ENCODE measurements at regions not wholly inside any gene's neighbourhood (a gene's known extent, or its start where the extent isn't known, plus 50 kb on each side); places are given as distances from the start of the nearest gene placed in this dataset.
A peak's percentile ranks its signal among the peaks of the same experiment; 100 is the strongest.
"Not testable (repeated sequence)": the region's sequence is repeated elsewhere in the genome, so short reads cannot be mapped to it uniquely, and the experiment has no call there.

DNA sequence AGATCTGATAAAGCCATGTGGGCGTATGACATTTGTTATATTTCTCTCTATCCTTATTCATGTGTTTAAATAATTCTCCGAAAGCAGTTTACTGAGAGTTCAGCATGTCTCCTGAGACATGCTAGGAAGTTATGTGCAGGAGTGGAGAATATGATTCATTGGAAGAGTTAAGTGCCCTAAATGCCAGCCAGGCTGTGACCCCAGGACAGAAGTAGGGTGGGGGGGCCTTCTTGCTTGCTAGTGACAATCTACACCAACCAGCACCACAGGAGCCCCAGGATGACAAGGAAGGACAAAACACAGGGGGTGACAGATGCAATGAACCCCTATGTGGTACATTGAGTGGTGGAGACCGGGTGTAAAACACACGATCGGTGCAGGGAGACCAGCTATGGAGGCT, 79.5 kb upstream of the PLGLB2 start:
- ATAC-seq: peak; percentile 67

GRCh38 chr2:87669633-87670231, 78.2 kb upstream of the PLGLB2 start:
- not testable (repeated sequence) for DNase-seq, ATAC-seq

More for the DNA sequence above, 79.5 kb upstream of the PLGLB2 start:
- not testable (repeated sequence) for DNase-seq

DNA sequence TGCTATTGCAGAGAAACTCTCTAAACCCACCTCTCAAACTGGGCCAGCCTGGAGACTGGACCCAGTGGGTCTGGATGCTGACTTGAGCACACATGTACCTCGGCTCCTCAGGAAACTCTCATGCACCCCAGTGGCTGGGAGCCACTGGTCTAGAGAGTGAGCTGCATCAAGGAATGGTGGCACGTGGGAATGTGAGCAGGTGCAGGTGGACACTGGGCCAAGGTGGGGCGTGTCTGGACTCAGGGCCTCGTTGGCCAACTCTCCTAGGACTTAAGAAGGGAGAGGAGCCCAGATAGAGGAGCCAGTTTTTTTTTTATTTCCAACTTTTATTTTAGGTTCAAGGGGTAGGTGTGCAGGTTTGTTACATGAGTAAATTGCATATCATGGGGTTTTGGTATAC, 75.5 kb upstream of the PLGLB2 start:
- not testable (repeated sequence) for ATAC-seq, DNase-seq

DNA sequence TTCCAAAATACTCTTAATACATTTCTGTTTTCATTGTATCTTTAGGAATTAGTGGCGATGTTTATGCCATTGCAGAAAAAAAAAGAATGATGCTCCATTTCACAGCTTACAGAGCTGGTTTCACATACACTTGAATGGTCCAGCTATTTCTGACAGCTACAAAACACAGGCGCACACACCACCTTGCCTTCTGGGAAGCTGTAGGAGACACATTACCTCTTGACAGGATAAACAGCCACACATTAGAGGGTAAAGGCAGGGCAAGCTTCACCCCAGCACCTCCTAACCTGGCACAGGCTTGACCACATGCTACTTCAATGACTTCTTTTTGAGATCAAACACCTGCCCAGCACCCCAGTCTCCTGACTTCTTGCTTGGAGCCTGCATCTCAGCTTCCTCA, 73.2 kb upstream of the PLGLB2 start:
- DNase-seq, ATAC-seq: not testable (repeated sequence)

DNA sequence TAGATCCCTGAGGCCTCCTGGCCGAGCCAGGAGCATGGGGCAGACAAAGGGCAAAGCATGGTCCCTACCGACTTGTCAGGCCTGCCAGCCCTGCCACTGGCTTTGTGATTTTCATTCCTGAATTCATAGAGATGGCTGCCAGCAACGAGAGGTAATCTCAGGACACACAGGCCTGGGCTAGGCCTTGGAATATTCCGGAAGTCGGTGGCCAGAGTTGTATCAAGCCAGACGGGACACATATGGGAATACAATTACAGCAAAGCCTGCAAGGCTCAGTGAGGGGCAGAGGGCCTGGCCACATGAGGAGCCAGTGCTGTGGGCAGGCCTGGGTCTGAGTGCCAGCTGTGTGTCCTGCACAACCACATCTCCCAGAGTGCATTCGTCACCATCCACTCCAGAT, 72.4 kb upstream of the PLGLB2 start:
- ATAC-seq, DNase-seq: not testable (repeated sequence)

DNA sequence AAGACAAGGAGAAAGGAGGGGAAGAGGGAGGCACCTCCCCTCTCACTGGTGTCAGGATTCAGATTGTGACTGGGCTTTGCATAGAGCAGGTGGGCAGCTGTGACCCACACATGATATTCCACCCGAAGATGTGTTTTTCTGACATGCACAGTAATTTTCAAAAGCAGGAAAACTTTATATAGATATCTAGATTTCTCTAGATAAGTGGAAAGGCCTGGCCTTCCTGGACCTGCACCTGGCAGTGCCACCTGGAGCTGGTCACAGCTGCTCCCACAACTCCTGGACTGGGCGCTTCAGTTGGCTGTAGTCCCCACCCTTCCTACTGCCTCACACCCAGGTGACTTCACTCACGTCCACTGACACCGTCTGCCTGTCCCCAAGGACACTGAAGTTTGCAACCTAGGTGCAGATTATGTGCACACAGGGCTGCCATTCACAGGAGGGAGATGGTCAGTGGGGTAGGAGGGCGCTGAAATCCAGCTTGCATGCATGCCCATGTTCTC, 70.4 kb upstream of the PLGLB2 start:
- not testable (repeated sequence) for ATAC-seq, DNase-seq

GRCh38 chr2:87678742-87679173, 69.1 kb upstream of the PLGLB2 start:
- DNase-seq: not testable (repeated sequence)
- ATAC-seq: peak; percentile 78

GRCh38 chr2:87679950-87680349, 67.9 kb upstream of the PLGLB2 start:
- ATAC-seq, DNase-seq: not testable (repeated sequence)

GRCh38 chr2:87680691-87681090, 67.2 kb upstream of the PLGLB2 start:
- not testable (repeated sequence) for DNase-seq, ATAC-seq

GRCh38 chr2:87683451-87683850, 64.4 kb upstream of the PLGLB2 start:
- ATAC-seq, DNase-seq: not testable (repeated sequence)

GRCh38 chr2:87683961-87684360, 63.9 kb upstream of the PLGLB2 start:
- not testable (repeated sequence) for ATAC-seq, DNase-seq

DNA sequence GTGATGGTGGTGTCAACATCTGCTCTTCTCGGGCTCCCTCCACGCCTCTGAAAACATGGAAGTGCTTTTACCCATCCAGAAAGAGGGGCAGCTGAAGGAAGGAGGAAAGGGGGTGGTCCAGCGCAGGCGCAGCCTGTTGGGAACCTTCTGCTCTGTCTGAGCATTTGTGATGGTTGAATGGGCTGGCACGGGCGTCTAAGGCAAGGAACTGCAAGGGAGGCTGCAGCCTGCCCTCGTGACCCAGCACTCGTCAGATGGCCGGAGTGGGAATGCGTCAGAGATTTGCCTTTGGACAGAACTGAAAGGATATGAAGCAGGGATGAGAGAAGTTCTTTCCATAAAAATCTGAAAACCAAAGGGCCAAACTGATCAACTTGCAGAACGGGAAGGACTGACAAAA, 62.3 kb upstream of the PLGLB2 start:
- not testable (repeated sequence) for ATAC-seq, DNase-seq

- DNase-seq, ATAC-seq: not testable (repeated sequence)
Measured at GRCh38 chr2:87686873-87687549, 60.9 kb upstream of the PLGLB2 start.

- not testable (repeated sequence) for ATAC-seq, DNase-seq
Measured at GRCh38 chr2:87687550-87688270, 60.2 kb upstream of the PLGLB2 start.

- not testable (repeated sequence) for DNase-seq
- peak; percentile 67 for ATAC-seq
Measured at GRCh38 chr2:87691899-87692592, 55.8 kb upstream of the PLGLB2 start.

GRCh38 chr2:87692914-87693313, 55.0 kb upstream of the PLGLB2 start:
- DNase-seq, ATAC-seq: not testable (repeated sequence)

- not testable (repeated sequence) for DNase-seq
- ATAC-seq: peak; percentile 65
Measured at GRCh38 chr2:87693882-87694281, 54.0 kb upstream of the PLGLB2 start.

- DNase-seq, ATAC-seq: not testable (repeated sequence)
Measured at GRCh38 chr2:87695596-87696323, 52.1 kb upstream of the PLGLB2 start.
